ENCODE measurements at regions not wholly inside any gene's neighbourhood (a gene's known extent, or its start where the extent isn't known, plus 50 kb on each side); places are given as distances from the start of the nearest gene placed in this dataset.

GRCh38 chr4:100657187-100657586 is 139.4 kb upstream of the EMCN start:
- TF ChIP-seq CTCF (IDR thresholded peaks at IDR 0.05; ENCODE audit: low read depth, low read length): no peak
- DNase-seq (ENCODE audit: low read depth in 2 of 2): peak; percentile 52 to 81
- H3K4me3 ChIP-seq (replicated peaks in 1 of 2; ENCODE audit: low read depth in 2 of 2, low read length in 2 of 2): no peak overlapping the region

GRCh38 chr4:100651499-100652175 is 133.8 kb upstream of the EMCN start:
- no peak for DNase-seq (ENCODE audit: low read depth in 2 of 2)

DNA sequence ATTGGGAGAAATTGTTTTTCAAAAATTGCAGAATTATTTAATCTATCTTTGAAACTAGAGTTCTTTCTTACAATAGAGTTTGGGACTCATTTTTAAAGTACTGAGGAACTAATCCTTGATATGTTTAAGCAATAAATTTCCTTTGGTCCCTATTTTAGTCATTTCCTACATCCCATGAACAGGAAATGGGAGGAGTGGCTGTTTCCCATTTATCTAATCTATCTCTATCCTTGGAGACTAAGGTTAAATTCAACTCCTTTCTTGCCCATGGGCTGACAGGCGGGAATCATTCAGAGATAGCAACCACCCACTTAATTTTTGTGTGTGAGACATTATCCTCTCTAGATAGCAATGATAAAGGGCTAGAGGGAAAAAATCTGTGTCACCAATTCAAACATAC is 131.6 kb upstream of the EMCN start:
- no peak overlapping the region for H3K4me3 ChIP-seq (replicated peaks in 1 of 2; ENCODE audit: low read depth in 2 of 2, low read length in 2 of 2)
- peak in 1 of 2 donors; percentile 7 for DNase-seq (ENCODE audit: low read depth in 2 of 2)
- no peak for TF ChIP-seq CTCF (IDR thresholded peaks at IDR 0.05; ENCODE audit: low read depth, low read length)

More at GRCh38 chr4:100651499-100652175, 133.8 kb upstream of the EMCN start:
- H3K4me3 ChIP-seq (replicated peaks in 1 of 2; ENCODE audit: low read depth in 2 of 2, low read length in 2 of 2): no peak overlapping the region
- TF ChIP-seq CTCF (IDR thresholded peaks at IDR 0.05; ENCODE audit: low read depth, low read length): no peak

- no peak for DNase-seq (ENCODE audit: low read depth in 2 of 2)
- H3K4me3 ChIP-seq (replicated peaks in 1 of 2; ENCODE audit: low read depth in 2 of 2, low read length in 2 of 2): no peak overlapping the region
- TF ChIP-seq CTCF (IDR thresholded peaks at IDR 0.05; ENCODE audit: low read depth, low read length): no peak
Measured at GRCh38 chr4:100644150-100644549, 126.3 kb upstream of the EMCN start.

GRCh38 chr4:100641336-100641735 is 123.5 kb upstream of the EMCN start:
- TF ChIP-seq CTCF (IDR thresholded peaks at IDR 0.05; ENCODE audit: low read depth, low read length): no peak
- H3K4me3 ChIP-seq (replicated peaks in 1 of 2; ENCODE audit: low read depth in 2 of 2, low read length in 2 of 2): no peak overlapping the region
- no peak for DNase-seq (ENCODE audit: low read depth in 2 of 2)

DNA sequence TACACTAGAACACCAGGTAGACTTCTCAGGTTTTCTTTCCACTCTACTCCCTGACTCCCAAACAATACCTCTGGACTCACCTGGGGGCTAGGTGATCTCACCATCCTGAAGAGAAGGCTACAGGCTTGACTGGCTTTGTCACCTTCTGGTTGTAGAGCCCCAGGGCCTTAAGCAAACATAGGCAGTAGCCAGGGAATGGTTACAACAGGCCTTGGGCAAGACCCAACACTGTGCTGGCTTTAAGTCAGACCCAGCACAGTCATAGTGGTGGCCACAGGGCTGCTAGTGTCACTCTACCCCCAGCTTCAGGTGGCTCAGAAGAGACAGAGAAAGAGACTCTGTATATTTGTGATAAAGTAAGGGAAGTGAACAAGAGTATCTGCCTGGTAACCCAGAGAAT is 118.1 kb upstream of the EMCN start:
- no peak for DNase-seq (ENCODE audit: low read depth in 2 of 2)
- no peak for TF ChIP-seq CTCF (IDR thresholded peaks at IDR 0.05; ENCODE audit: low read depth, low read length)
- no peak overlapping the region for H3K4me3 ChIP-seq (replicated peaks in 1 of 2; ENCODE audit: low read depth in 2 of 2, low read length in 2 of 2)

DNA sequence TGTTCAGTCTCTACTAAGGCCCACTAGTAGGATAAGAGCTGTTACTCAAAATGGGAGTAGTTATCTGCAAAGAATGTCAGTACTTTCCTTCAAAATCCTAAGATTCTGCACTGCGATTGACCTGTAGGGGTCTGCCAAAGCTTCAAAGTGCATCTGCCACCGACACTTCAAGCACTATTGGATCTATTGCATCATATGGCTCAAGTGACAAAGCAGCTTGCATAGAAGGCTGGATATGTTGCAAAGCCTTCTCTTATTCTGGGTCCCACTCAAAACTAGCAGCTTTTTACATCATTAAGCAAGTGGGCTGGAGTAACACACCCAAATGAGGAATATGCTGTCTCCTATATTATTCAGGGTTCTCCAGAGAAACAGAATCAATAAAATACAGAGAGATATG is 115.4 kb upstream of the EMCN start:
- no peak overlapping the region for H3K4me3 ChIP-seq (replicated peaks in 1 of 2; ENCODE audit: low read depth in 2 of 2, low read length in 2 of 2)
- TF ChIP-seq CTCF (IDR thresholded peaks at IDR 0.05; ENCODE audit: low read depth, low read length): no peak
- DNase-seq (ENCODE audit: low read depth in 2 of 2): no peak

Measured in cardiac fibroblast (primary cell).